GDM1 (cell line): ENCODE measurements at regions not wholly inside any gene's neighbourhood (a gene's known extent, or its start where the extent isn't known, plus 50 kb on each side); places are given as distances from the start of the nearest gene placed in this dataset.

Experiments
- DNase-seq: peaks from one replicate; lab custom pipeline; 2025; lab: John Stamatoyannopoulos, UW

- DNase-seq = no peak
These were observed 71.3 kb upstream of the SOX4 start for GRCh38 chr6:21522143-21522747.

GRCh38 chr6:21522797-21523456 is 70.6 kb upstream of the SOX4 start:
- DNase-seq = no peak

GRCh38 chr6:21523652-21524051 is 69.9 kb upstream of the SOX4 start:
- DNase-seq = no peak

GRCh38 chr6:21524201-21524600 is 69.3 kb upstream of the SOX4 start:
- no peak for DNase-seq

- no peak for DNase-seq
These were observed 66.6 kb upstream of the SOX4 start for GRCh38 chr6:21526974-21527373.

GRCh38 chr6:21527731-21528130 is 65.8 kb upstream of the SOX4 start:
- DNase-seq = no peak

- DNase-seq = no peak
These were observed 64.1 kb upstream of the SOX4 start for GRCh38 chr6:21529431-21529830.

- DNase-seq = no peak
These were observed 62.2 kb upstream of the SOX4 start for GRCh38 chr6:21531393-21531792.

GRCh38 chr6:21533678-21534077 is 59.9 kb upstream of the SOX4 start:
- DNase-seq = no peak

GRCh38 chr6:21536280-21536766 is 57.2 kb upstream of the SOX4 start:
- DNase-seq = no peak

GRCh38 chr6:21537637-21538036 is 55.9 kb upstream of the SOX4 start:
- DNase-seq = no peak

- DNase-seq = no peak
These were observed 55.3 kb upstream of the SOX4 start for GRCh38 chr6:21538186-21538798.

GRCh38 chr6:21539621-21540100 is 53.9 kb upstream of the SOX4 start:
- DNase-seq = no peak
